Fibroblast of upper back skin (primary cell): ENCODE measurements at regions not wholly inside any gene's neighbourhood (a gene's known extent, or its start where the extent isn't known, plus 50 kb on each side); places are given as distances from the start of the nearest gene placed in this dataset.

Experiments
- DNase-seq: peaks from one replicate; pipeline ENCODE4 v3.0.0-alpha.2; 2013

DNA sequence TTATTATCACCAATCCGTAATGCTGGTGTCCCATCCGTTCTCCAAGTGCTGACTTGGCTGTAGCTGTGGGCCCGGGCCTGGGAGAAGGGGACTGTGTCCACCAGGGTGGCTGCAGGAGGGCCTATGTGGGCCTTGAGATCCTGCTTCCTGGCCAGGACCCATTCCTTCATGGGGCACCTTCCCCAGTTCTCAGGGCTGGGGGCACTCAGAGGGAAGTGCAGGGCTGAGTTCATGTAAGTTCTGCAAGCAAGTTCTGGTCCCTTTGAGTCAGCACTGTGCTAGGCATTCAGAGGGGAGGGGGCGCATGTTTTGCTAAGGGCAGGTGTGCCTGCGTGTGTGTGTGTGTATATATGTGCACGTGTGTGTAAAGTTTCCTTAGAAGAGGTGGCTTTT lies 94.0 kb downstream of the GLI2 start:
- no peak for DNase-seq

DNA sequence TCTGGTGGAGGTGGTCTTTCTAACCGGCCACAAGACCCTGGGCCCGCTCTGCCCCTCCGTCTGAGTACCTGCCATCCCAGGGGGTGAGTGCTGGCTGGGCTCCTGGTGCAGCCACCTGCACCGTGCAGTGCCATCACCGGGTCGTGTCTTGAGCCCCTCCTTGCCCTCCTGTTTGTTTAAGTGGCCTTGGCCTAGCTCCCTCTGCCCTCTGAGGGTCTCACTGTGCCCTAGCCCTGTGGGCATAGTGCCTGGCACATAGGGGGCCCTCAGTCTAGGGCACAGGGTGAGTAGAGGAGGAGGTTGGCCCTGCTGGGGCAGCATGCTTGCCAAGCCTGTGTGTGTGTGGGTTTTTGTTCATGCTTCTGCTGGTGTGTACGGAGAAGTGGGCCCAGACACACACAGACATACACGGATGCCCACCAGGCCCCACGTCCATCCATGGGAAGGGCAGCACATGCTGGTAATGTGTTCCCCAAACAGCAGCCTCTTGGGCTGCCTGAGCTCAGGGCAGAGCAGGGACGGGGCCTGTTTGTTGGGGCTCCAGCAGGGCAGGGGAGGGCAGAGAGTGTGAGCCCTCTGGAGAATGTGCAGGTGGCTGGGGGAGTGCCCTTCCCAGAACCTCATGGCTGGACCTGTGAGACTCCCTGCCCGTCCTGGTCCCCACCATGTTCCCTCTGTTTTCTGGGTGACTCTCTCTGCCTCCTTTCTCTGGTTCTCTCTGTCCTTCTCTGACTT lies 94.6 kb downstream of the GLI2 start:
- DNase-seq, result no peak

DNA sequence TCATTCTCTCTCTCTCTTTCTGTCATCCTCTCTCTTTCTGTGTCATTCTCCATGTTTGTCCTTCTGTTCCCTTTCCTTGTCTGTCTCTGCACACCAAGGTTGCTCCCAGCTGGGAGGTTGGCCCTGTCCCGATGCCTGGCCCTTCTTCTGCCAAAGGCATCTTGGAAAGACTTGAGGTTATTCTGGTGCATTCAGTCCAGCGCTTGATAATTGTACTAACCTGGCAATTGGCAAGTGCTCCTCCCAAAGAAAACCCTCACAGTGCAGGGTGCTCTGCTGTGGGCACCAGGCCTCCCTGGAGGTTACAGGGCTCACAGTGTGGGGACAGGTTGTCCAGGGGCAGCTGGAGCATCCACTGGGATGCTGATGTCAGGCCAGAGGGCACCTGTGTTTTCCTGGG lies 95.4 kb downstream of the GLI2 start:
- no peak for DNase-seq

GRCh38 chr2:120831891-120832290 lies 96.2 kb downstream of the GLI2 start:
- no peak for DNase-seq

- no peak for DNase-seq
These were observed 96.8 kb downstream of the GLI2 start for GRCh38 chr2:120832296-120833070.

DNA sequence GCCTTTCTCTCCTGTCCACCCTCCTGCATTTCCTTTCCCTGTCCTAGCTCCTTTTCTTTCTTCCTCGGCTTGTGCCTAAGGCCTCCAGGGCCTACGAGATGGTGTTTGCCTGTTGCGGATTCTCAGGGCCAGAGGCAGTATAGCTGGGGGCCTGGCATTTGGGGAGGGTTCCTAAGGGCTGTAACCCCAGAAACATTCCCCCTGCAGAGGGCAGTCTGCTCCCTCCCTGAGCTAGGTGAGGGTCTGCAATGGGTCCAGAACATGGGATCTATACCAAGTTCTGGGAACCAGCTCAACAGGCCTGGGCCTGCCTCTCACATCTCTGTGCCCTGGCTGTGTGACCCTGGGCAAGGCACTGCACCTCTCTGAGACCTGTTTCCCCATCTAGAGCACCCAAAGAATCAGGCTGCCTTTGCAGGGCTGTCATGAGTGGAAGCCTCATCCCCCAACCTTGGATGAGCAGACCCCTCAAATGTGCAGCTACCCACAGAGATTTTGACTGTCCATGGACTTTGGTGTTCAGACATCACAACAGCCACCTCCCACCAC lies 97.5 kb downstream of the GLI2 start:
- no peak for DNase-seq

- DNase-seq, result no peak
These were observed 98.5 kb downstream of the GLI2 start for GRCh38 chr2:120834206-120834605.

- no peak for DNase-seq
These were observed 100.6 kb downstream of the GLI2 start for GRCh38 chr2:120836281-120836680.

- no peak for DNase-seq
These were observed 105.3 kb downstream of the GLI2 start for GRCh38 chr2:120840795-120841487.

GRCh38 chr2:120842456-120843439 lies 107.1 kb downstream of the GLI2 start:
- DNase-seq, result peak; percentile 28

DNA sequence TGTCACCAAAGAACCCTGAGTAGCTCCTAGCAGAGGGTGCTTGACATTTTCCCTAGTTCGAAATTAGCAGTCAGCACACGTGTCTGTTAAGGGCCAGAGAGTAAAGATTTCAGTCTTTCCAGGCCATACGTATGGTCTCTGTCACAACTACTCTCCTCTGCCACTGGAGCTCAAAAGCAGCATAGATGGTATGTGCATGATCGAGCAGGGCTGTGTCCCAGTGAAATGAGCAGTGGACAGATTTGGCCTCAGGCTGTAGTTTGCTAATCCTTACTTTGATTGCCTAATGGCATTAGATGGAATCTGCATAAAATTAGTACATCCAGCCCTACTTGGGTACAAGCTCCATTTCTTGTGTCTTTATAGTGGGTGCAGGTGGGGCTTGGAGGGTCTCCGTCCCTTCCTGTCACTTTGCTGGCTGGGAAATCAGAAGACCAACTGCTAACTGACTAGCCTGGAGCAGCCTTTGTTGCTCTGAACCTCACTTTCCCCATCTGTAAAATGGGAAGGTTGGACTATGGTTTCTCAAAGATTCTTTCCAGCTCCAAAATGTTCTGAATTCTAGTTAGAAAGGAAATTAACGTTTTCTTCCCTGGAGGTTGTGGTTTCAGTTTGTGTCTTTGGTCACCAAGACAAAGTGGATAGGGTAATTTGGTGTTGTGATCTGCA lies 108.5 kb downstream of the GLI2 start:
- no peak for DNase-seq

DNA sequence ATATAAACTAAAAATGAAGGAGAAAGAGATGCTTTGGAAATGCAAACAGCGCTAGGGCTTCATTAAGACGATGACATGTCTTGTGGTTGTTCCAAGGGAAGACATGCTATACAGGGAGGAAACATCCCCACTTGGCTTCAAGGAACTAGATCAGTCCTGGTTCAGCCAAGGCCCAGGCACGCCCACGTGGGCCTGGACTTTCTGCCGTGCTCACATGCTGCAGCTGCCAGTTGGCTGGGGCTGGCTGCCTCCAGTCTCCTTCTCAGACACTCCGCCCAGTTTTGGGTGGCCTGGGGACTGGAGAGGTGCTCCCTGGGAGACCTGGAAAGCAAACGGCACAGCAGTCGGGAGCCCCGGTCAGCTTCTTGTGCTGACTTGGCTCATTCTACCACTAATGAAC lies 109.6 kb downstream of the GLI2 start:
- DNase-seq, result peak; percentile 45

DNA sequence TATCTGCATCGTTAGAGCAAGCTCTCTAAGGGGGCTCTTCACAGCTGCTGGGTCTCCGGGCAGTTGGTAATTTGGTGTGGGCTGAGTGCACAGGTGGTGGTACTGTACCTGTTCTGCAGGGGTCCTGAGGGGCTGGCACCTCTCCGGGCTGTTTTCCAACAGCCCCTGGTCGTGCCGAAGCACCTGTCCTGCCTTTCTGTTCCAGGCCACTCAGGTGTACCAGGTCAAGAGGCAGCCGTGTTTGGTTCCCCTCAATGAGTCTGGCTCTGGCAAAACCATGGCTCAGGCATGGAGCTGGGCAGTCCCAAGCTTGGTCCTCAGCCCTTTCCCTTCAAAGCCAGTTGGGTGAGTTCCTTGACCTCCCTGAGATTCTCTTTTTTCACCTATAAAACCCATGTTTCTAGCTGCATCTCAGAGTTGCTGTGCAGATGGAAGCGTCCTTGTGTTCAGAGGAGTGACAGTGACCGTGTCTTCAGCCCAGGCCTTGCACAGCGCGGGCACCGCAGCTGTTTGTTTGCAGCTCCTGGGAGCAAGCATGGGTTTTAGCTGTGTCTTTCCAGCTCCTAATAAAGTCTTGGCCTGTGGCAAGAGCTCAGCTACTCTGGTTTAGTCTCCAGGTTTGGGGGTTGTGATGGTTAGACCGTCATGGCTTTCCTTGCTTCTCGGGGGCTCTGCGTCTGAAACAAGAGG lies 110.9 kb downstream of the GLI2 start:
- DNase-seq, result no peak

GRCh38 chr2:120847700-120848321 lies 112.1 kb downstream of the GLI2 start:
- peak; percentile 84 for DNase-seq

DNA sequence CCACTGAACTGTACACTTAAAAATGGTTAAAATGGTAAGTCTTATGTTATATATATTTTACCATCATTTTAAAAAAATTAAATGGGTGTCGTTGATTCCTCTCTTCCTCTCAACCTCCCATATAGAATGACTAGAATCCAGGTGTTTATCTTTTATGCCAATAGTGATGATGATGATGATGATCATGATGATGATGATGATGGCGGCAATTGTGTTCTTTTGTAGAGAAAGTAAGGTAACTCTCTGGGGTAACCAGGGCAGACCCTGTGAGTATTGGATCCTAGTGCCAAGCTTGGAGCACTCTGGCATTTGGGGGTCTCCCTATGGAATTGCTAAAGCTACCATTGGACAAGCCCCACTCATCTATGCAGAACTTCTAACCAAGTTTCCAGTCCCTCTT lies 113.6 kb downstream of the GLI2 start:
- no peak for DNase-seq

GRCh38 chr2:120850551-120850950 lies 114.9 kb downstream of the GLI2 start:
- DNase-seq, result peak; percentile 37

- DNase-seq, result no peak
These were observed 115.6 kb downstream of the GLI2 start for GRCh38 chr2:120851116-120851773.

GRCh38 chr2:120852200-120852815 lies 116.6 kb downstream of the GLI2 start:
- DNase-seq, result no peak

GRCh38 chr2:120853306-120854013 lies 117.8 kb downstream of the GLI2 start:
- no peak for DNase-seq
